ENCODE measurements at regions not wholly inside any gene's neighbourhood (a gene's known extent, or its start where the extent isn't known, plus 50 kb on each side); places are given as distances from the start of the nearest gene placed in this dataset.

DNA sequence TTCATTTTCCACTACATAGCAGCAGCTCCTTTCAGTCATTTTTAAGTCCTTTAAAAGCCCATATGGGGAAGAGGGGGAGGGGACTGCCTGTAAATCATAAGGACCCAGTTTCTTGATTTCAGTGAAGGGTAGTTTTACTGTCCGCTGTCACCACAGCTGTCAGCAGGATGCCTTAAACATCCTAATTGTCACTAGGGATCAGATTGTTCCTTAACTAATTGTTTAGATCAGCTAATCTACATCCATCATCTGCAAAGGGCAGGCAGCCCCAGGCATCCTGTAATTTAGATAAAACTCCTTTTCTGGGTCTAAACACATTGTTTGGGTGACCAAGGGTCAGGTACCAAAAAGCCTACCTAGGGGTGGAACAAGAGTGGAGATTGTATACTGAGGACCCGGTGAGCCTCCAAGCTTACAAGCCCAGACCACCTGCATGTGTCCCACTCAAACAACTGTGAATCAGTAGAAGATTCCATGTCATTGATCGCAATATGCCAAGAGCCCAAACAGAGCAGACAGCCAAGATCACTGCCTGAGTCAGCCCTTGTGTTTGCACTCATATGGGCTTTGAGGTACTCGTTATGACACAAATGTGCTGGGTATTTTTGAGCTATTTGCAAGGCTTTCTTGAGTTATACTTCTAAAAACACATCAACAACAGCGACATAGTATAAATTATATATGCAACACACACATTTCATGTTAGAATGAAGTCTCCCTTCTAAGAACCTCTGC lies 198.7 kb upstream of the CEP162 start (continued):
- TF ChIP-seq, protein P1, sequence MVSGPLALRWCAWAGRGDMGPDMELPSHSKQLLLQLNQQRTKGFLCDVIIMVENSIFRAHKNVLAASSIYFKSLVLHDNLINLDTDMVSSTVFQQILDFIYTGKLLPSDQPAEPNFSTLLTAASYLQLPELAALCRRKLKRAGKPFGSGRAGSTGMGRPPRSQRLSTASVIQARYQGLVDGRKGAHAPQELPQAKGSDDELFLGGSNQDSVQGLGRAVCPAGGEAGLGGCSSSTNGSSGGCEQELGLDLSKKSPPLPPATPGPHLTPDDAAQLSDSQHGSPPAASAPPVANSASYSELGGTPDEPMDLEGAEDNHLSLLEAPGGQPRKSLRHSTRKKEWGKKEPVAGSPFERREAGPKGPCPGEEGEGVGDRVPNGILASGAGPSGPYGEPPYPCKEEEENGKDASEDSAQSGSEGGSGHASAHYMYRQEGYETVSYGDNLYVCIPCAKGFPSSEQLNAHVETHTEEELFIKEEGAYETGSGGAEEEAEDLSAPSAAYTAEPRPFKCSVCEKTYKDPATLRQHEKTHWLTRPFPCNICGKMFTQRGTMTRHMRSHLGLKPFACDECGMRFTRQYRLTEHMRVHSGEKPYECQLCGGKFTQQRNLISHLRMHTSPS (CRISPR knock-in tag; IDR thresholded peaks at IDR 0.05; ENCODE audit: low read depth) = no peak
- TF ChIP-seq DPF2 (CRISPR knock-in tag; IDR thresholded peaks at IDR 0.05; ENCODE audit: borderline replicate concordance, low read depth) = no peak
- TF ChIP-seq PAX8 (CRISPR knock-in tag; IDR thresholded peaks at IDR 0.05; ENCODE audit: borderline replicate concordance) = no peak
- no peak for TF ChIP-seq SCMH1 (CRISPR knock-in tag; IDR thresholded peaks at IDR 0.05; ENCODE audit: borderline replicate concordance)
- TF ChIP-seq ZNF44 (CRISPR knock-in tag; IDR thresholded peaks at IDR 0.05) = no peak
- TF ChIP-seq JDP2 (CRISPR knock-in tag; IDR thresholded peaks at IDR 0.05; ENCODE audit: borderline replicate concordance) = no peak
- TF ChIP-seq, protein P2, sequence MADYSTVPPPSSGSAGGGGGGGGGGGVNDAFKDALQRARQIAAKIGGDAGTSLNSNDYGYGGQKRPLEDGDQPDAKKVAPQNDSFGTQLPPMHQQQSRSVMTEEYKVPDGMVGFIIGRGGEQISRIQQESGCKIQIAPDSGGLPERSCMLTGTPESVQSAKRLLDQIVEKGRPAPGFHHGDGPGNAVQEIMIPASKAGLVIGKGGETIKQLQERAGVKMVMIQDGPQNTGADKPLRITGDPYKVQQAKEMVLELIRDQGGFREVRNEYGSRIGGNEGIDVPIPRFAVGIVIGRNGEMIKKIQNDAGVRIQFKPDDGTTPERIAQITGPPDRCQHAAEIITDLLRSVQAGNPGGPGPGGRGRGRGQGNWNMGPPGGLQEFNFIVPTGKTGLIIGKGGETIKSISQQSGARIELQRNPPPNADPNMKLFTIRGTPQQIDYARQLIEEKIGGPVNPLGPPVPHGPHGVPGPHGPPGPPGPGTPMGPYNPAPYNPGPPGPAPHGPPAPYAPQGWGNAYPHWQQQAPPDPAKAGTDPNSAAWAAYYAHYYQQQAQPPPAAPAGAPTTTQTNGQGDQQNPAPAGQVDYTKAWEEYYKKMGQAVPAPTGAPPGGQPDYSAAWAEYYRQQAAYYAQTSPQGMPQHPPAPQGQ (CRISPR knock-in tag; IDR thresholded peaks at IDR 0.05; ENCODE audit: borderline replicate concordance) = no peak

DNA sequence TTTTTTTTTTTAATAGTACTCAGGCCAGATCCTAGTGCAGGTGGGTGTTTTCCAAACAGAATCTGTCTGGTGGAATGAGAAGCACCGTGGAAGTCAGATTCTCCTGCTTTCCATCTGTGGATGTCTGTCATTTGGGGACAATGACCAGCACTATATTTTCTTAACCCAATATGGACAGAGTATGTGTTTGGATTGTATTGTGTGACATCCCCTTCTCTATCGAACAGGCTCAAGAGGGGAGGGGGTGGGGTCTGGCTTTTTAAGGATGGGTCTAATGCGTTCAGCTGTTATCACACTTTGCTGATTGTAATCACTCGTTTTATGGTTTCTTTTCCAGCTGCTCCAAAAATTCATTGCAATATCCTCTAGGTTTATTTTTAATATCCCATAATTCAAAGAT lies 197.5 kb upstream of the CEP162 start:
- no peaks in the 10 kb centered on the region for H3K4me1 ChIP-seq (ENCODE audit: insufficient read depth, low read length)
- BruUV-seq (replicated peaks) = no TSS peak
- no peaks in the 10 kb centered on the region; a peak in 1 of 5 replicates for H3K27me3 ChIP-seq (ENCODE audit: control insufficient read depth in 1 of 2, insufficient read depth in 2 of 2, low read length in 2 of 2)
- no peaks in the 10 kb centered on the region for H3K36me3 ChIP-seq (replicated peaks in 1 of 2; ENCODE audit: control insufficient read depth in 1 of 2, insufficient read depth in 2 of 2, low read length in 2 of 2)
- ChIA-PET CTCF (ENCODE audit: low intra/inter-chr PET ratio, low total read pairs) (no interaction called here), POLR2A (no interaction called here)
- intact Hi-C loops (cut with micrococcal nuclease; ENCODE audit: unreplicated experiment) = loop anchor here (5.0 kb wide), 3 partner anchors 183 to 702 kb away; no protein-coding TSS in a partner anchor
- ATAC-seq (no peak), DNase-seq (ENCODE audit: low spot score) (no peak), FAIRE-seq (no peak)
- no peak overlapping the region for H3K4me2 ChIP-seq (ENCODE audit: low read depth, low read length)
- H3K4me3 ChIP-seq (replicated peaks in 1 of 3; ENCODE audit: insufficient read depth in 1 of 3, low read depth in 2 of 3, low read length in 3 of 3) = no peak overlapping the region
- in situ Hi-C loops (cut with HindIII; ENCODE audit: extremely low pct_ligation_motif_present, low pct_unique_long_range_greater_than_20kb) = loop anchor here (10.0 kb wide), 2 partner anchors 540 to 900 kb away; no protein-coding TSS in a partner anchor
- H3K79me2 ChIP-seq (ENCODE audit: insufficient read depth, low read length) = no peaks in the 10 kb centered on the region
- no peak overlapping the region for H2AFZ ChIP-seq (ENCODE audit: low read length)
- no peaks in the 10 kb centered on the region for H3K9me3 ChIP-seq (ENCODE audit: low read length)
- H3K27ac ChIP-seq (ENCODE audit: extremely low read length, insufficient read depth, low read length) = no peak overlapping the region
- WGBS (ENCODE audit: low lambda C conversion rate) = 24% methylated on average over 4 of the region's 4 CpGs
- no peak overlapping the region for H3K9ac ChIP-seq (ENCODE audit: insufficient read depth, low read depth, low read length)
- TF ChIP-seq SMC3 (IDR thresholded peaks at IDR 0.05; ENCODE audit: low read length) (no peak), SRY (CRISPR knock-in tag; IDR thresholded peaks at IDR 0.05) (no peak), ZNF136 (CRISPR knock-in tag; IDR thresholded peaks at IDR 0.05; ENCODE audit: low read depth) (no peak)
- TF ChIP-seq, protein P3, sequence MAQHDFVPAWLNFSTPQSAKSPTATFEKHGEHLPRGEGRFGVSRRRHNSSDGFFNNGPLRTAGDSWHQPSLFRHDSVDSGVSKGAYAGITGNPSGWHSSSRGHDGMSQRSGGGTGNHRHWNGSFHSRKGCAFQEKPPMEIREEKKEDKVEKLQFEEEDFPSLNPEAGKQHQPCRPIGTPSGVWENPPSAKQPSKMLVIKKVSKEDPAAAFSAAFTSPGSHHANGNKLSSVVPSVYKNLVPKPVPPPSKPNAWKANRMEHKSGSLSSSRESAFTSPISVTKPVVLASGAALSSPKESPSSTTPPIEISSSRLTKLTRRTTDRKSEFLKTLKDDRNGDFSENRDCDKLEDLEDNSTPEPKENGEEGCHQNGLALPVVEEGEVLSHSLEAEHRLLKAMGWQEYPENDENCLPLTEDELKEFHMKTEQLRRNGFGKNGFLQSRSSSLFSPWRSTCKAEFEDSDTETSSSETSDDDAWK (CRISPR knock-in tag; IDR thresholded peaks at IDR 0.05) = no peak
- TF ChIP-seq, protein P1 (CRISPR knock-in tag; IDR thresholded peaks at IDR 0.05; ENCODE audit: low read depth) = no peak
- no peaks in the 10 kb centered on the region for H4K20me1 ChIP-seq (ENCODE audit: insufficient read depth, low read length)
